CD4-positive, CD25-positive, alpha-beta regulatory T cell (primary cell): ENCODE measurements at regions not wholly inside any gene's neighbourhood (a gene's known extent, or its start where the extent isn't known, plus 50 kb on each side); places are given as distances from the start of the nearest gene placed in this dataset.

Source experiments
- ATAC-seq, 2 donors: fragments of 150-1000 bp; cut with Tn5 transposase; one replicate each; pipeline ENCODE4 v1.10.0; 2021; ENCODE audit warnings: low read depth in 2 of 2, moderate number of reproducible peaks in 2 of 2, moderate library complexity in 1 of 2
- DNase-seq, 3 donors: peaks; one replicate each; pipeline versions ENCODE4 v3.0.0 to v3.0.0-alpha.2; 2012 to 2022; ENCODE audit warnings: mixed read lengths in 1 of 3
- H3K27ac ChIP-seq: one replicate; pipeline ENCODE4 v1.7.0; 2013; ENCODE audit warnings: mild to moderate bottlenecking, low read length; ENCODE audit not compliant: insufficient read depth, poor library complexity, severe bottlenecking
- H3K27me3 ChIP-seq: one replicate; pipeline ENCODE4 v1.7.0; 2013; ENCODE audit warnings: low read length; ENCODE audit not compliant: control insufficient read depth, insufficient read depth
- H3K36me3 ChIP-seq: one replicate; pipeline ENCODE4 v1.7.0; 2013; ENCODE audit warnings: mild to moderate bottlenecking, low read length, moderate library complexity; ENCODE audit not compliant: control insufficient read depth, insufficient read depth
- H3K4me1 ChIP-seq: 2 replicates; pipeline ENCODE4 v1.7.0; 2013; ENCODE audit warnings: mild to moderate bottlenecking, low read length; ENCODE audit not compliant: insufficient read depth, control insufficient read depth, poor library complexity, severe bottlenecking
- H3K4me3 ChIP-seq: one replicate; pipeline ENCODE4 v1.7.0; 2013; ENCODE audit warnings: low read depth, mild to moderate bottlenecking, low read length, moderate library complexity
- H3K9me3 ChIP-seq, 2 experiments: 1 replicate in 1 of 2; 2 replicates in 1 of 2; pipeline ENCODE4 v1.7.0; 2013; ENCODE audit warnings: low read length in 2 of 2, mild to moderate bottlenecking in 1 of 2, moderate library complexity in 1 of 2; ENCODE audit not compliant: control insufficient read depth in 2 of 2
- H3K27ac Mint-ChIP-seq, 3 donors: one replicate each; pipeline ENCODE4 v1.8.0; 2020 to 2022; ENCODE audit warnings: mild to moderate bottlenecking in 3 of 3, mixed read lengths in 3 of 3, moderate library complexity in 2 of 3
- H3K27me3 Mint-ChIP-seq: one replicate; pipeline ENCODE4 v1.8.0; 2022; ENCODE audit warnings: mild to moderate bottlenecking, mixed read lengths
- H3K36me3 Mint-ChIP-seq: one replicate; pipeline ENCODE4 v1.8.0; 2020; ENCODE audit warnings: mixed read lengths
- H3K4me1 Mint-ChIP-seq, 4 donors: one replicate each; pipeline ENCODE4 v1.8.0; 2020 to 2022; ENCODE audit warnings: mixed read lengths in 4 of 4, mild to moderate bottlenecking in 1 of 4
- H3K4me3 Mint-ChIP-seq, 4 donors: one replicate each; pipeline ENCODE4 v1.8.0; 2020 to 2022; ENCODE audit warnings: mild to moderate bottlenecking in 4 of 4, mixed read lengths in 4 of 4, moderate library complexity in 3 of 4
- H3K9me3 Mint-ChIP-seq, 7 donors: one replicate each; pipeline ENCODE4 v1.8.0; 2020 to 2022; ENCODE audit warnings: mixed read lengths in 7 of 7, mild to moderate bottlenecking in 3 of 7, moderate library complexity in 2 of 7

DNA sequence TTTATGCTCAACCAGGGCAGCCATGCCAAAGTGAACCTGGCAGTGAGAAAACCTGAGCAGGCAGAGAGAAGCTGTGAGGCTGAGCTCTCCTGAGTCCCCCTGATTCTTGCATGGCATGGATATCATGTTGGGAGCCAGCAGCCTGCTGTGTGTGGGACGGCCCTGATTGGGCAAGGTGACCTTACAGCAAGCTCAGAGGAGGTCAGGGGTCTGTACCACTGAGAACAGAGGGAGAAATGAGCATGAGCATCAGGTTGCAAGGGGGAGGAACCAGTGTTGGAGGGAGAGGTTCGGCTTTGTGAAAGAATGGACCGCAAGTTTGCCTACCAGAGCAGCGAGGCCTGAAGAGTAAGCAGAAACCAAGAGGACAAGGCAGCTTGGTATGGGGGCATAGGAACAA is 59.1 kb upstream of the PTGR2 start:
- H3K27me3 ChIP-seq = no peaks in the 10 kb centered on the region
- peak overlapping the region in 1 of 3 donors; percentile 27 for H3K27ac Mint-ChIP-seq
- no peaks in the 10 kb centered on the region for H3K9me3 ChIP-seq
- H3K36me3 ChIP-seq = no peaks in the 10 kb centered on the region
- no peak overlapping the region for H3K27ac ChIP-seq
- H3K4me1 ChIP-seq = peaks cover 20% of the 10 kb centered on the region
- H3K9me3 Mint-ChIP-seq = no peaks in the 10 kb centered on the region
- H3K4me3 Mint-ChIP-seq = no peak overlapping the region
- no peaks in the 10 kb centered on the region for H3K27me3 Mint-ChIP-seq
- H3K36me3 Mint-ChIP-seq = no peaks in the 10 kb centered on the region
- H3K4me1 Mint-ChIP-seq = peaks cover 20 to 22% (median 20%) of the 10 kb centered on the region in 4 donors
- no peak for DNase-seq
- ATAC-seq = no peak
- no peak overlapping the region for H3K4me3 ChIP-seq

DNA sequence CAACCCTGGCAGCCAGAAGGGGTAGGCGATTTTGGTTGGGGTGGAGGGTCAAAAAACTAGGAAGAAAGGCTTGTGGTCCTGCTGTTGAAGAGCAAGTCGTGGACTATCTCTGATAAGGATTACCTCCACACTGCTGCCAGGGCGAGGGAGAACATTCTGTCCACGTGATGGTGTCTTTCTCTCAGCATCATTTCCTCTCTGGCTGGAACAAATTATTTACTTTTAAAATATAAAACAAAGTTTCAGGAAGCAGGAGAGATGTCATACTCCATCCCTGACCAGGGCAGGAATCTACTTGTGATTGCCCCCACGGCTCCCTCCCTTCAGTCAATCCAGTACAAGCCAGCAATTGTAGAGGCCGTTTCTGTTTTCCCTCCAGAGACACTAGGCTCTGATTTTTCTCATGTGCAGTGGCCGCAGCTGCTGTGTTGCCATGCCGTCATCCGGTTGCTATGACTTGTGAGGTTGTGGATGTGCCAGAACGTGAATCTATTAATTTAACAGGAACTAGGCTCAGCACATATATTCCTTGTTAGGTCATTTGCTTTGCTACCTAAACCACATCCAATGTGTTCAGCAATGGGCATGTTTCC is 61.5 kb upstream of the PTGR2 start:
- Mint-ChIP-seq H3K27ac (no peak overlapping the region), H3K27me3 (no peaks in the 10 kb centered on the region), H3K9me3 (no peaks in the 10 kb centered on the region), H3K36me3 (no peaks in the 10 kb centered on the region), H3K4me1 (peaks cover 27 to 33% (median 30%) of the 10 kb centered on the region in 4 donors), H3K4me3 (peak overlapping the region in 2 of 4 donors; percentile 21 to 27)
- Histone ChIP-seq H3K27me3 (no peaks in the 10 kb centered on the region), H3K9me3 (no peaks in the 10 kb centered on the region), H3K27ac (peak overlapping the region; percentile 19), H3K4me3 (no peak overlapping the region), H3K4me1 (peaks cover 35% of the 10 kb centered on the region), H3K36me3 (no peaks in the 10 kb centered on the region)
- ATAC-seq (no peak), DNase-seq (no peak)

DNA sequence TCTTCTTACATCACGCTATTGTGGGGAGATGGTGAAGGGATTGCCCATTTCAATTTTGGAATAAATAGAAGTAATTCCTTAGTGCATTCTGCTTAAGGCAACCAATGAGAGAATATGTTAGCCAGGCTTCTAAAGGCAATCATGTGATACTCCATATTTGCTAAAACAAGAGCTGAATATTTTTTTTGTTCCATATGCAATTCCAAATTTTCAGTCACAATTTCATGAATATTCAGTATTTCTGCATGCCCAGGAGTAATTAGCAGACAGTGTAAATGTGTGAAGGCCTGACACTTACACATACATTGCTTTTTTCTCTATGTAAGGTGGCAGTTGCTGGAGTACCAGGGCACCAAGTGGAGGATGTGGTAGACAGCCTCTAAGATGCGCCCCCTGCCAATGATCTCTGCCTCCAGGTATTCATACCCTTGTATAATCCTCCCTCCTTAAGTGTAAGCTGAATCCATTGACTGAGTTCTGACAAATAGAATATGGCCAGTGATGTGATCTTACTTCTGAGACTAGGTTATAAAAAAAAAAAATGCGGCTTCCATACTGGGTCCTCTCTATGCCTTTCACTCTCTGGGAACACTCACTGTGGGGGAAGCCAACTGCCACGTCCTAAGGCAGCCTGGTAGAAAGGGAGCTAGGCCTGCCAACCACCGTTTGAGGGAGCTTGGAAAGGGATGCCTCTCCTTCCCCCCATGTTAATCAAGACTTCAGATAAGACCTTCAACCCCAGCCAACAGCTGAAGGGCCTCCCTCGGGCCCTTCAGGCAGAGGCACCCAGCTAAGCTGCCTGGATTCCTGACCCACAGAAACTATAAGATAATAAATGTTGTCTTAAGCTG is 62.7 kb upstream of the PTGR2 start:
- Histone ChIP-seq H3K36me3 (no peaks in the 10 kb centered on the region), H3K27ac (peak overlapping the region; percentile 83), H3K4me1 (peaks cover 47% of the 10 kb centered on the region), H3K4me3 (peak overlapping the region; percentile 92), H3K27me3 (no peaks in the 10 kb centered on the region), H3K9me3 (no peaks in the 10 kb centered on the region)
- peak in 1 of 3 donors; percentile 52 for DNase-seq
- H3K9me3 Mint-ChIP-seq = no peaks in the 10 kb centered on the region
- no peaks in the 10 kb centered on the region for H3K36me3 Mint-ChIP-seq
- ATAC-seq = no peak
- peak overlapping the region; percentile 95 to 99 (median 98) for H3K4me3 Mint-ChIP-seq
- peak overlapping the region; percentile 99 to 100 (median 99) for H3K27ac Mint-ChIP-seq
- H3K4me1 Mint-ChIP-seq = peaks cover 33 to 45% (median 41%) of the 10 kb centered on the region in 4 donors
- no peaks in the 10 kb centered on the region for H3K27me3 Mint-ChIP-seq

GRCh38 chr14:73788317-73788598 is 63.4 kb upstream of the PTGR2 start:
- Mint-ChIP-seq H3K36me3 (no peaks in the 10 kb centered on the region), H3K27me3 (no peaks in the 10 kb centered on the region), H3K4me3 (peak overlapping the region; percentile 95 to 99 (median 98)), H3K9me3 (no peaks in the 10 kb centered on the region), H3K4me1 (peaks cover 38 to 52% (median 44%) of the 10 kb centered on the region in 4 donors), H3K27ac (peak overlapping the region; percentile 99 to 100 (median 99))
- H3K27me3 ChIP-seq = no peaks in the 10 kb centered on the region
- DNase-seq (no peak), ATAC-seq (no peak)
- H3K4me3 ChIP-seq = peak overlapping the region; percentile 92
- H3K27ac ChIP-seq = peak overlapping the region; percentile 83
- no peaks in the 10 kb centered on the region for H3K9me3 ChIP-seq
- H3K36me3 ChIP-seq = no peaks in the 10 kb centered on the region
- peaks cover 53% of the 10 kb centered on the region for H3K4me1 ChIP-seq

GRCh38 chr14:73787486-73788316 is 63.9 kb upstream of the PTGR2 start:
- Histone ChIP-seq H3K27me3 (no peaks in the 10 kb centered on the region), H3K27ac (peak overlapping the region; percentile 83), H3K9me3 (no peaks in the 10 kb centered on the region), H3K36me3 (no peaks in the 10 kb centered on the region), H3K4me3 (peak overlapping the region; percentile 92), H3K4me1 (peaks cover 58% of the 10 kb centered on the region)
- Mint-ChIP-seq H3K27me3 (no peaks in the 10 kb centered on the region), H3K27ac (peak overlapping the region; percentile 99 to 100 (median 99)), H3K4me3 (peak overlapping the region; percentile 95 to 99 (median 98)), H3K9me3 (no peaks in the 10 kb centered on the region), H3K4me1 (peaks cover 38 to 57% (median 50%) of the 10 kb centered on the region in 4 donors), H3K36me3 (no peaks in the 10 kb centered on the region)
- DNase-seq (peak in 1 of 3 donors; percentile 54), ATAC-seq (no peak)

GRCh38 chr14:73786636-73787485 is 64.8 kb upstream of the PTGR2 start:
- DNase-seq (peak; percentile 51 to 72 (median 57)), ATAC-seq (peak; percentile 68 to 72)
- Histone ChIP-seq H3K9me3 (no peaks in the 10 kb centered on the region), H3K36me3 (no peaks in the 10 kb centered on the region), H3K4me1 (peaks cover 58% of the 10 kb centered on the region), H3K4me3 (peak overlapping the region; percentile 98), H3K27ac (peak overlapping the region; percentile 83), H3K27me3 (no peaks in the 10 kb centered on the region)
- Mint-ChIP-seq H3K27ac (peak overlapping the region; percentile 99 to 100 (median 99)), H3K36me3 (no peaks in the 10 kb centered on the region), H3K27me3 (no peaks in the 10 kb centered on the region), H3K9me3 (no peaks in the 10 kb centered on the region), H3K4me1 (peaks cover 38 to 61% (median 53%) of the 10 kb centered on the region in 4 donors), H3K4me3 (peak overlapping the region; percentile 97 to 100 (median 98))
